Mesendoderm (in vitro differentiated cells): ENCODE measurements at regions not wholly inside any gene's neighbourhood (a gene's known extent, or its start where the extent isn't known, plus 50 kb on each side); places are given as distances from the start of the nearest gene placed in this dataset.

ENCODE experiments used
- DNase-seq: peaks from one replicate; pipeline ENCODE4 v3.0.0; 2013
- H2AK5ac ChIP-seq: 2 replicates; pipeline ENCODE4 v1.6.1; 2013; ENCODE audit warnings: low read length, inconsistent platforms
- H2BK120ac ChIP-seq: 2 replicates; pipeline ENCODE4 v1.6.1; 2013; ENCODE audit warnings: low read depth, mild to moderate bottlenecking, low read length, moderate library complexity, mixed read lengths
- H2BK15ac ChIP-seq: replicated peaks from 2 replicates; pipeline ENCODE4 v1.6.1; 2013; ENCODE audit warnings: low read depth, mild to moderate bottlenecking, moderate library complexity
- H2BK5ac ChIP-seq: 2 replicates; pipeline ENCODE4 v1.6.1; 2013; ENCODE audit warnings: low read length, inconsistent platforms
- H3K18ac ChIP-seq: 2 replicates; pipeline ENCODE4 v1.6.1; 2013; ENCODE audit warnings: mild to moderate bottlenecking, low read length, mixed read lengths
- H3K23ac ChIP-seq: one replicate; pipeline ENCODE4 v1.6.1; 2013; ENCODE audit warnings: low read length
- H3K27ac ChIP-seq: 2 replicates; pipeline ENCODE4 v1.5.1; 2013; ENCODE audit warnings: low read depth, mild to moderate bottlenecking, inconsistent platforms, low read length, moderate library complexity
- H3K27me3 ChIP-seq: 2 replicates; pipeline ENCODE4 v1.6.1; 2013; ENCODE audit warnings: low read length, control low read depth, mild to moderate bottlenecking, inconsistent platforms; ENCODE audit not compliant: insufficient read depth, poor library complexity
- H3K36me3 ChIP-seq: 2 replicates; pipeline ENCODE4 v1.6.1; 2013; ENCODE audit warnings: low read length, inconsistent platforms; ENCODE audit not compliant: control insufficient read depth, insufficient read depth
- H3K4ac ChIP-seq: one replicate; pipeline ENCODE4 v1.6.1; 2013; ENCODE audit warnings: low read depth, mild to moderate bottlenecking, low read length, moderate library complexity
- H3K4me1 ChIP-seq: 2 replicates; pipeline ENCODE4 v1.6.1; 2013; ENCODE audit warnings: low read depth, low read length, inconsistent platforms; ENCODE audit not compliant: control insufficient read depth
- H3K4me2 ChIP-seq: 2 replicates; pipeline ENCODE4 v1.6.1; 2013; ENCODE audit warnings: low read length
- H3K4me3 ChIP-seq: 2 replicates; pipeline ENCODE4 v1.5.1; 2013; ENCODE audit warnings: mild to moderate bottlenecking, low read length
- H3K56ac ChIP-seq: one replicate; pipeline ENCODE4 v1.6.1; 2013; ENCODE audit warnings: low read length
- H3K79me1 ChIP-seq: 2 replicates; pipeline ENCODE4 v1.6.1; 2013; ENCODE audit warnings: low read length, inconsistent platforms
- H3K79me2 ChIP-seq: 2 replicates; pipeline ENCODE4 v1.6.1; 2013; ENCODE audit warnings: mild to moderate bottlenecking, low read length; ENCODE audit not compliant: control insufficient read depth, insufficient read depth
- H3K9ac ChIP-seq: 2 replicates; pipeline ENCODE4 v1.6.1; 2013; ENCODE audit warnings: low read length, inconsistent platforms
- H4K5ac ChIP-seq: one replicate; pipeline ENCODE4 v1.6.1; 2013; ENCODE audit warnings: low read length
- H4K8ac ChIP-seq: one replicate; pipeline ENCODE4 v1.6.1; 2013; ENCODE audit warnings: low read depth, mild to moderate bottlenecking, control low read depth, low read length, moderate library complexity
- WGBS: extraction: QIAGEN DNeasy Blood & Tissue Kit; methylation state at CpG from one replicate; pipeline ENCODE4 v1.1.7; 2013; ENCODE audit warnings: low lambda C conversion rate, missing lambda C conversion rate; ENCODE audit not compliant: insufficient coverage; ENCODE audit errors: extremely low coverage; 5-methylcytosine and 5-hydroxymethylcytosine counted together

GRCh38 chr9:81344366-81344765 is 345.0 kb downstream of the TLE1 start:
- H3K4me2 ChIP-seq, result no peak overlapping the region
- no peak overlapping the region for H2AK5ac ChIP-seq
- no peak for DNase-seq
- H3K4me1 ChIP-seq, result no peaks in the 10 kb centered on the region
- H2BK120ac ChIP-seq, result no peak overlapping the region
- no CpG with 5 or more reads among the region's 3 CpGs for WGBS
- no peak overlapping the region for H3K9ac ChIP-seq
- no peak overlapping the region for H3K23ac ChIP-seq
- no peaks in the 10 kb centered on the region for H3K36me3 ChIP-seq
- H3K79me2 ChIP-seq, result no peaks in the 10 kb centered on the region
- H3K4ac ChIP-seq, result no peak overlapping the region
- no peak overlapping the region for H3K4me3 ChIP-seq
- no peak overlapping the region for H3K18ac ChIP-seq
- H3K56ac ChIP-seq, result no peak overlapping the region
- H4K5ac ChIP-seq, result no peak overlapping the region
- no peak overlapping the region for H3K27ac ChIP-seq
- no peaks in the 10 kb centered on the region for H3K27me3 ChIP-seq
- H4K8ac ChIP-seq, result no peak overlapping the region
- H2BK15ac ChIP-seq, result no peak overlapping the region
- no peak overlapping the region for H2BK5ac ChIP-seq
- no peaks in the 10 kb centered on the region for H3K79me1 ChIP-seq

DNA sequence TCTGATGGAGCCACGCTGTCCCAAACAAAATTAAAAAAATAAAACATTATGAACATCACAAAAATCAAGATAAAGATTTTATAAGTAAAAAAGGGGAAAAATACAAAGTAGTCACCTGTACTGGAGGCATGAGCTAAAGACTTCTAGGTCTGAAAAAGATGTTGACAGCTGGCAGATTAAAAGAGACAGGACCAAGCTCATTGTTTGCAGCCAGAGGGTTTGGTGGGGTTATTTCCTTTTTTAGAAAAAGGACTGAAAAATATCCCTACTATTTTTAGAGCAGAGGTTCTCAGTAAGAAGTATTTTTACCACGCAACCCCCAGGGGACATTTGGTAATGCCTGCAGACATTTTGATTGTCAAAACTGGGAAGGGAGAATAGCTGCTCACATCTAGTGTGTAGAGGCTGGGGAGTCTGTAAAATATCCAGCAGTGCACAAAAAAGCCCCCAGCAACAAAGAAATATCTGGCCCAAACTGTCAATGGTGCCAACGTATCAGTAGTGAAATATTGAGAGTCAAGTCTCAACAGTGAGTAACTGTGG is 353.4 kb downstream of the TLE1 start:
- no peak overlapping the region for H2BK5ac ChIP-seq
- WGBS, result no CpG with 5 or more reads among the region's 3 CpGs
- no peaks in the 10 kb centered on the region for H3K36me3 ChIP-seq
- H3K4me1 ChIP-seq, result no peaks in the 10 kb centered on the region
- H3K79me1 ChIP-seq, result no peaks in the 10 kb centered on the region
- H3K4me2 ChIP-seq, result no peak overlapping the region
- no peak overlapping the region for H3K27ac ChIP-seq
- H3K4me3 ChIP-seq, result no peak overlapping the region
- no peak overlapping the region for H2BK120ac ChIP-seq
- no peaks in the 10 kb centered on the region for H3K27me3 ChIP-seq
- no peak overlapping the region for H2AK5ac ChIP-seq
- no peak overlapping the region for H4K5ac ChIP-seq
- no peaks in the 10 kb centered on the region for H3K79me2 ChIP-seq
- no peak overlapping the region for H3K4ac ChIP-seq
- H3K9ac ChIP-seq, result no peak overlapping the region
- no peak overlapping the region for H2BK15ac ChIP-seq
- no peak overlapping the region for H3K56ac ChIP-seq
- DNase-seq, result no peak
- H3K18ac ChIP-seq, result no peak overlapping the region
- no peak overlapping the region for H4K8ac ChIP-seq
- no peak overlapping the region for H3K23ac ChIP-seq

- no CpG with 5 or more reads among the region's 3 CpGs for WGBS
- H3K23ac ChIP-seq, result no peak overlapping the region
Observed at GRCh38 chr9:81321551-81321950, 367.8 kb downstream of the TLE1 start.

GRCh38 chr9:81320909-81321482 is 368.4 kb downstream of the TLE1 start:
- Histone ChIP-seq H3K23ac (no peak overlapping the region), H2BK120ac (no peak overlapping the region), H3K36me3 (no peaks in the 10 kb centered on the region), H3K79me1 (no peaks in the 10 kb centered on the region), H3K56ac (no peak overlapping the region), H2AK5ac (no peak overlapping the region), H3K4me1 (no peaks in the 10 kb centered on the region), H4K5ac (no peak overlapping the region), H3K9ac (no peak overlapping the region), H3K4me3 (no peak overlapping the region), H4K8ac (no peak overlapping the region), H2BK15ac (no peak overlapping the region), H3K79me2 (no peaks in the 10 kb centered on the region), H3K4ac (no peak overlapping the region), H3K4me2 (no peak overlapping the region), H2BK5ac (no peak overlapping the region), H3K27ac (no peak overlapping the region), H3K27me3 (no peaks in the 10 kb centered on the region), H3K18ac (no peak overlapping the region)
- no peak for DNase-seq
- no CpG with 5 or more reads among the region's 4 CpGs for WGBS

More at GRCh38 chr9:81321551-81321950, 367.8 kb downstream of the TLE1 start:
- Histone ChIP-seq H3K56ac (no peak overlapping the region), H3K4me3 (no peak overlapping the region), H3K27me3 (no peaks in the 10 kb centered on the region), H2BK5ac (no peak overlapping the region), H2BK15ac (no peak overlapping the region), H2BK120ac (no peak overlapping the region), H3K4ac (no peak overlapping the region), H3K18ac (no peak overlapping the region), H3K79me1 (no peaks in the 10 kb centered on the region), H4K8ac (no peak overlapping the region), H4K5ac (no peak overlapping the region), H3K4me2 (no peak overlapping the region), H3K9ac (no peak overlapping the region), H3K79me2 (no peaks in the 10 kb centered on the region), H2AK5ac (no peak overlapping the region), H3K4me1 (no peaks in the 10 kb centered on the region), H3K36me3 (no peaks in the 10 kb centered on the region), H3K27ac (no peak overlapping the region)
- no peak for DNase-seq

DNA sequence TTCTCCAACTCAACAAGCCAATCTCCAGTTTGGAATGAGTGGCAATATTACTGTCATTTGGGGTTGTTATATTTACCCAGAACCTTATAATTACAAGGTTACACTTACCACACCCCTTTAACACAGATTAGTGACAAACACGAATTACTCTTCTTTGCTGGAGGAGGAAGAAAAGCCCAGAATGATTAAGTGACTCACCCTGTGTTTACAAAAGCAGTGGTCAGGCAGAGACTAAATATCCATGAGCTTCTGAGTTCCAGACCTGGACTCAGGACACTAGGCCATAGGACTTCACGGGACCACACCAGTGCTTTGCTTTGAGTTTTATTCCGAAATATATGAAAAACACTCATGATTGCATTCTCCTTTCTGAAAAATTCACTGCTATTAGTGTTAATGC is 370.8 kb downstream of the TLE1 start:
- no peak overlapping the region for H3K4me3 ChIP-seq
- H3K79me1 ChIP-seq, result no peaks in the 10 kb centered on the region
- no peak overlapping the region for H3K18ac ChIP-seq
- no peak overlapping the region for H2AK5ac ChIP-seq
- H3K4me1 ChIP-seq, result no peaks in the 10 kb centered on the region
- no CpG with 5 or more reads among the region's 3 CpGs for WGBS
- no peaks in the 10 kb centered on the region for H3K27me3 ChIP-seq
- no peaks in the 10 kb centered on the region for H3K36me3 ChIP-seq
- no peak overlapping the region for H3K23ac ChIP-seq
- no peak overlapping the region for H4K5ac ChIP-seq
- H3K9ac ChIP-seq, result no peak overlapping the region
- no peak overlapping the region for H2BK5ac ChIP-seq
- no peak overlapping the region for H3K27ac ChIP-seq
- no peak overlapping the region for H2BK120ac ChIP-seq
- H3K56ac ChIP-seq, result no peak overlapping the region
- H2BK15ac ChIP-seq, result no peak overlapping the region
- no peak overlapping the region for H3K4ac ChIP-seq
- no peak for DNase-seq
- H3K79me2 ChIP-seq, result no peaks in the 10 kb centered on the region
- H3K4me2 ChIP-seq, result no peak overlapping the region
- H4K8ac ChIP-seq, result no peak overlapping the region

GRCh38 chr9:81317939-81318338 is 371.4 kb downstream of the TLE1 start:
- H3K79me2 ChIP-seq, result no peaks in the 10 kb centered on the region
- H4K8ac ChIP-seq, result no peak overlapping the region
- no peak overlapping the region for H3K4me2 ChIP-seq
- no peak overlapping the region for H3K27ac ChIP-seq
- no peak overlapping the region for H3K4ac ChIP-seq
- no peak overlapping the region for H2BK120ac ChIP-seq
- no peak for DNase-seq
- H2AK5ac ChIP-seq, result no peak overlapping the region
- no peaks in the 10 kb centered on the region for H3K79me1 ChIP-seq
- H3K23ac ChIP-seq, result no peak overlapping the region
- no peak overlapping the region for H3K18ac ChIP-seq
- no peak overlapping the region for H3K4me3 ChIP-seq
- H3K27me3 ChIP-seq, result no peaks in the 10 kb centered on the region
- no peak overlapping the region for H4K5ac ChIP-seq
- H3K4me1 ChIP-seq, result no peaks in the 10 kb centered on the region
- WGBS, result no CpG with 5 or more reads among the region's 7 CpGs
- H3K56ac ChIP-seq, result no peak overlapping the region
- H2BK15ac ChIP-seq, result no peak overlapping the region
- H3K36me3 ChIP-seq, result no peaks in the 10 kb centered on the region
- no peak overlapping the region for H3K9ac ChIP-seq
- H2BK5ac ChIP-seq, result no peak overlapping the region
